ENCODE measurements at regions not wholly inside any gene's neighbourhood (a gene's known extent, or its start where the extent isn't known, plus 50 kb on each side); places are given as distances from the start of the nearest gene placed in this dataset.

DNA sequence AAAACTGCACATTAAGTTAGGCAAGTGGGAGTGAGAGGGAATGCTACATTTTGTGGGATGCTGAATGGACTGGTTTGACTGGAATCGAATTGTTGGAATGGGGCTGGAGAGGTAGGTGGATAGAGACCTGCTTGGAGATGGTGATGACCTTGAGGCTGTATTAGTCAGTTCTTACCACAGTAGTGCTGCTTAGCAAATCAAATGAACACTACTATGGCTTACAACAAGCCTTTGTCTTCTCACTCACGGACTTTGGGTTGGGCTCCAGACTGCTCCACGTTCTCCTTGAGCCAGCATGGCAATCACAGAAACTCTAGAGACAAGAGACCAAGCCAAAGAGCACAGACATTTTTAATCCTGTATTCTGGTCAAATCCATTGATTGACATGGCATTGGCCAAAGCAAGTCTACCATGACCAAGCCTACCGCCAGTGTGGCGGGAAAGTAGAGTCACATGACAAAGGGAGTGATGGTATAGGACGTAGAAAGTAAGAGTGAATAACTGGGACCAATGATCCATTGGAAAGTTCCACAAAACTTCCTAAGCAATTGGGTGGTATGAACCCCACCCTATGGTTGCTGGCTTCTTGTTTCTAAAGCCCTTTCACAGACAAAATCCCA is 70.3 kb upstream of the FOXP4 start (continued):
- TF ChIP-seq PRDM2 (tag by site-specific recombination; IDR thresholded peaks at IDR 0.05; ENCODE audit: borderline replicate concordance) (no peak), ZNF266 (tag by site-specific recombination; IDR thresholded peaks at IDR 0.05; ENCODE audit: low read depth) (no peak), ZNF140 (tag by site-specific recombination; IDR thresholded peaks at IDR 0.05) (no peak), ZNF701 (tag by site-specific recombination; IDR thresholded peaks at IDR 0.05) (no peak), ZNF610 (tag by site-specific recombination; IDR thresholded peaks at IDR 0.05; ENCODE audit: borderline replicate concordance) (no peak), ZNF768 (tag by site-specific recombination; IDR thresholded peaks at IDR 0.05) (no peak), ZBTB48 (tag by site-specific recombination; IDR thresholded peaks at IDR 0.05) (no peak), ZNF10 (tag by site-specific recombination; IDR thresholded peaks at IDR 0.05) (no peak), ZNF677 (tag by site-specific recombination; IDR thresholded peaks at IDR 0.05) (no peak), KLF10 (tag by site-specific recombination; IDR thresholded peaks at IDR 0.05) (no peak)
- TF ChIP-seq, protein P1, sequence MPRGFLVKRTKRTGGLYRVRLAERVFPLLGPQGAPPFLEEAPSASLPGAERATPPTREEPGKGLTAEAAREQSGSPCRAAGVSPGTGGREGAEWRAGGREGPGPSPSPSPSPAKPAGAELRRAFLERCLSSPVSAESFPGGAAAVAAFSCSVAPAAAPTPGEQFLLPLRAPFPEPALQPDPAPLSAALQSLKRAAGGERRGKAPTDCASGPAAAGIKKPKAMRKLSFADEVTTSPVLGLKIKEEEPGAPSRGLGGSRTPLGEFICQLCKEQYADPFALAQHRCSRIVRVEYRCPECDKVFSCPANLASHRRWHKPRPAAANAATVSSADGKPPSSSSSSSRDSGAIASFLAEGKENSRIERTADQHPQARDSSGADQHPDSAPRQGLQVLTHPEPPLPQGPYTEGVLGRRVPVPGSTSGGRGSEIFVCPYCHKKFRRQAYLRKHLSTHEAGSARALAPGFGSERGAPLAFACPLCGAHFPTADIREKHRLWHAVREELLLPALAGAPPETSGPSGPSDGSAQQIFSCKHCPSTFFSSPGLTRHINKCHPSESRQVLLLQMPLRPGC (tag by site-specific recombination; IDR thresholded peaks at IDR 0.05): no peak

DNA sequence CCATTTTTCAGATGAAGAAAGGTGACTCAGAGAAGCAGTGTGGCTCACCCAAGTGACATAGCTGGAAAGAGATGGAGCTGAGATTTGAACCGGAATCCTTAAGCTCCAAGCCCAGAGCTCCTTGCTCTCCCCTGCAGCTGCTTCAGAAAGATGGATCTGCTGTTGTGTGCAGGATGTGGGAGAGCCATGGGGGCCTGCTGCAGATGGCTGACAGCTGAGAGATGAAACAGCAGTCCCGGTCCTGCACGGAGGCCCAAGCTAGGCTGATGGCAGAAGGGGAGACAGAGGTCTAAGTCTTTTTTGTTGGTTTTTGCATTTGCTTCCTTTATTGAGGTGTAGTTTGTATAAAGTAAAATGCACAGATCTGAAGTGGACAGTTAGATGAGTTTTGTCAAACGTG is 69.8 kb upstream of the FOXP4 start:
- Histone ChIP-seq H3K27ac (ENCODE audit: extremely low read depth, low read depth, low read length) (no peak overlapping the region), H3K36me3 (ENCODE audit: control insufficient read depth in 2 of 2, insufficient read depth in 1 of 2, low read length in 2 of 2) (no peaks in the 10 kb centered on the region), H3K9me3 (ENCODE audit: control insufficient read depth, insufficient read depth, low read depth, low read length) (no peaks in the 10 kb centered on the region), H3K4me3 (ENCODE audit: low read depth, low read length) (no peak overlapping the region), H3K4me1 (ENCODE audit: control insufficient read depth, insufficient read depth, low read length) (peaks cover 15% of the 10 kb centered on the region)
- POLR2A ChIA-PET: no interaction called here
- CTCF ChIA-PET: no interaction called here
- TF ChIP-seq ZBTB49 (tag by site-specific recombination; IDR thresholded peaks at IDR 0.05; ENCODE audit: low read depth): no peak
- TF ChIP-seq ZEB2 (tag by site-specific recombination; IDR thresholded peaks at IDR 0.05): no peak
- no peak for TF ChIP-seq ZFHX2 (tag by site-specific recombination; conservative IDR thresholded peaks at IDR 0.05)
- no peak for TF ChIP-seq ZNF10 (tag by site-specific recombination; IDR thresholded peaks at IDR 0.05)
- TF ChIP-seq ZNF398 (tag by site-specific recombination; IDR thresholded peaks at IDR 0.05): no peak
- TF ChIP-seq BCL6B (tag by site-specific recombination; IDR thresholded peaks at IDR 0.05): no peak
- no peak for TF ChIP-seq KLF16 (tag by site-specific recombination; IDR thresholded peaks at IDR 0.05)
- TF ChIP-seq ZNF670 (tag by site-specific recombination; IDR thresholded peaks at IDR 0.05; ENCODE audit: low read depth): no peak
- TF ChIP-seq SCRT1 (tag by site-specific recombination; IDR thresholded peaks at IDR 0.05; ENCODE audit: borderline replicate concordance): no peak
- TF ChIP-seq KLF1 (tag by site-specific recombination; IDR thresholded peaks at IDR 0.05): no peak
- TF ChIP-seq ZNF23 (tag by site-specific recombination; IDR thresholded peaks at IDR 0.05; ENCODE audit: borderline replicate concordance): no peak
- TF ChIP-seq, protein P2, sequence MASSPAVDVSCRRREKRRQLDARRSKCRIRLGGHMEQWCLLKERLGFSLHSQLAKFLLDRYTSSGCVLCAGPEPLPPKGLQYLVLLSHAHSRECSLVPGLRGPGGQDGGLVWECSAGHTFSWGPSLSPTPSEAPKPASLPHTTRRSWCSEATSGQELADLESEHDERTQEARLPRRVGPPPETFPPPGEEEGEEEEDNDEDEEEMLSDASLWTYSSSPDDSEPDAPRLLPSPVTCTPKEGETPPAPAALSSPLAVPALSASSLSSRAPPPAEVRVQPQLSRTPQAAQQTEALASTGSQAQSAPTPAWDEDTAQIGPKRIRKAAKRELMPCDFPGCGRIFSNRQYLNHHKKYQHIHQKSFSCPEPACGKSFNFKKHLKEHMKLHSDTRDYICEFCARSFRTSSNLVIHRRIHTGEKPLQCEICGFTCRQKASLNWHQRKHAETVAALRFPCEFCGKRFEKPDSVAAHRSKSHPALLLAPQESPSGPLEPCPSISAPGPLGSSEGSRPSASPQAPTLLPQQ (tag by site-specific recombination; IDR thresholded peaks at IDR 0.05): no peak
